ENCODE measurements at regions not wholly inside any gene's neighbourhood (a gene's known extent, or its start where the extent isn't known, plus 50 kb on each side); places are given as distances from the start of the nearest gene placed in this dataset.

DNA sequence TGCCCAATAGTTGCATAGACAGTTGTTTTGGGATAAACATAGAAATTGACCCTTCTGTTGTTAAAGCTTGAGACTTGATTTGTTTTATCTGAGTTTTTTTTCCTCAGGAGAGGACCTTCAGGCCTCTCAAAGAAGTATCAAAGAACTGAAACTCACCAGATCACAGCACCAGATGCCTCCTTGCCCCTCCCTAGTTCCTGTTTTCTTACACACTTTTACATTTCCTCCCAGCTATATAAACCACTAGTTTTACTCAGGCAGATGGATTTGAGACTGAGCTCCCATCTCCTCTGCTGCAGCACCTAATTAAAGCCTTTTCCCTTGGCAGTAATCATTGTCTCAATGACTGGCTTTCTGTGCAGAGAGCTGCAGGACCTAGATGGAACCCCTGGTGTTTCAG lies 150.6 kb upstream of the NRG3 start:
- no peaks in the 10 kb centered on the region for H3K9me3 ChIP-seq

DNA sequence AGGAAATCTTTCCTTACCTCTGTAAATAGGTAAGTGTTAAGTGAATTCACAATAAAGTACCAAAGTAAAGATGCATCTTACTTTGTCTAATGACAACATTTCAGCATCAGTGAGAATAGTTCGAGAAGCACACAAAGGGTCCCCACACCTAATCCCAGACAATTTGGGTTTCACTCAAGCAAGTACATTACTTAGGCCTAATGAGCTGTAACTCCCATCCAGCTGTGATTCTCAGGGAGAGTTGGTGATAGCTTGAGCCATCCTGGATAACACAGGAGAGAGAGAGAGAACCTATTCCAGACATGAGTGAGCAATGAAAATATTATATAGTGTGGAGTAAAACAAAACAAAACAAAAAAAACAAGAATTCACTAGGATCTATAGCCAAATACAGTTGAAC lies 149.1 kb upstream of the NRG3 start:
- 0% methylated on average over 1 of the region's 1 CpG for WGBS (ENCODE audit: low lambda C conversion rate)
- CTCF ChIA-PET, result no interaction called here
- TF ChIP-seq YY1 (IDR thresholded peaks at IDR 0.05; ENCODE audit: low read depth), result no peak
- TF ChIP-seq EP300 (IDR thresholded peaks at IDR 0.05; ENCODE audit: borderline replicate concordance in 1 of 2, low read depth in 1 of 2, low read length in 1 of 2), result no peak
- TF ChIP-seq POLR2AphosphoS5 (IDR thresholded peaks at IDR 0.05; ENCODE audit: low read depth, low read length), result no peak
- no peak for TF ChIP-seq NRF1 (IDR thresholded peaks at IDR 0.05; ENCODE audit: low read depth, low read length)
- TF ChIP-seq TCF12 (IDR thresholded peaks at IDR 0.05), result no peak
- TF ChIP-seq, protein P1, sequence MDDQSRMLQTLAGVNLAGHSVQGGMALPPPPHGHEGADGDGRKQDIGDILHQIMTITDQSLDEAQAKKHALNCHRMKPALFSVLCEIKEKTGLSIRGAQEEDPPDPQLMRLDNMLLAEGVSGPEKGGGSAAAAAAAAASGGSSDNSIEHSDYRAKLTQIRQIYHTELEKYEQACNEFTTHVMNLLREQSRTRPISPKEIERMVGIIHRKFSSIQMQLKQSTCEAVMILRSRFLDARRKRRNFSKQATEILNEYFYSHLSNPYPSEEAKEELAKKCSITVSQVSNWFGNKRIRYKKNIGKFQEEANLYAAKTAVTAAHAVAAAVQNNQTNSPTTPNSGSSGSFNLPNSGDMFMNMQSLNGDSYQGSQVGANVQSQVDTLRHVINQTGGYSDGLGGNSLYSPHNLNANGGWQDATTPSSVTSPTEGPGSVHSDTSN (IDR thresholded peaks at IDR 0.05), result no peak
- TF ChIP-seq, protein P2, sequence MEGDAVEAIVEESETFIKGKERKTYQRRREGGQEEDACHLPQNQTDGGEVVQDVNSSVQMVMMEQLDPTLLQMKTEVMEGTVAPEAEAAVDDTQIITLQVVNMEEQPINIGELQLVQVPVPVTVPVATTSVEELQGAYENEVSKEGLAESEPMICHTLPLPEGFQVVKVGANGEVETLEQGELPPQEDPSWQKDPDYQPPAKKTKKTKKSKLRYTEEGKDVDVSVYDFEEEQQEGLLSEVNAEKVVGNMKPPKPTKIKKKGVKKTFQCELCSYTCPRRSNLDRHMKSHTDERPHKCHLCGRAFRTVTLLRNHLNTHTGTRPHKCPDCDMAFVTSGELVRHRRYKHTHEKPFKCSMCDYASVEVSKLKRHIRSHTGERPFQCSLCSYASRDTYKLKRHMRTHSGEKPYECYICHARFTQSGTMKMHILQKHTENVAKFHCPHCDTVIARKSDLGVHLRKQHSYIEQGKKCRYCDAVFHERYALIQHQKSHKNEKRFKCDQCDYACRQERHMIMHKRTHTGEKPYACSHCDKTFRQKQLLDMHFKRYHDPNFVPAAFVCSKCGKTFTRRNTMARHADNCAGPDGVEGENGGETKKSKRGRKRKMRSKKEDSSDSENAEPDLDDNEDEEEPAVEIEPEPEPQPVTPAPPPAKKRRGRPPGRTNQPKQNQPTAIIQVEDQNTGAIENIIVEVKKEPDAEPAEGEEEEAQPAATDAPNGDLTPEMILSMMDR (IDR thresholded peaks at IDR 0.05), result no peak
- no peak for TF ChIP-seq FOSL2 (IDR thresholded peaks at IDR 0.05; ENCODE audit: borderline replicate concordance, low read depth)
- TF ChIP-seq, protein P3, sequence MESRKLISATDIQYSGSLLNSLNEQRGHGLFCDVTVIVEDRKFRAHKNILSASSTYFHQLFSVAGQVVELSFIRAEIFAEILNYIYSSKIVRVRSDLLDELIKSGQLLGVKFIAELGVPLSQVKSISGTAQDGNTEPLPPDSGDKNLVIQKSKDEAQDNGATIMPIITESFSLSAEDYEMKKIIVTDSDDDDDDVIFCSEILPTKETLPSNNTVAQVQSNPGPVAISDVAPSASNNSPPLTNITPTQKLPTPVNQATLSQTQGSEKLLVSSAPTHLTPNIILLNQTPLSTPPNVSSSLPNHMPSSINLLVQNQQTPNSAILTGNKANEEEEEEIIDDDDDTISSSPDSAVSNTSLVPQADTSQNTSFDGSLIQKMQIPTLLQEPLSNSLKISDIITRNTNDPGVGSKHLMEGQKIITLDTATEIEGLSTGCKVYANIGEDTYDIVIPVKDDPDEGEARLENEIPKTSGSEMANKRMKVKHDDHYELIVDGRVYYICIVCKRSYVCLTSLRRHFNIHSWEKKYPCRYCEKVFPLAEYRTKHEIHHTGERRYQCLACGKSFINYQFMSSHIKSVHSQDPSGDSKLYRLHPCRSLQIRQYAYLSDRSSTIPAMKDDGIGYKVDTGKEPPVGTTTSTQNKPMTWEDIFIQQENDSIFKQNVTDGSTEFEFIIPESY (IDR thresholded peaks at IDR 0.05; ENCODE audit: borderline replicate concordance, low read depth), result no peak
- TF ChIP-seq GATA2 (CRISPR knock-in tag; IDR thresholded peaks at IDR 0.05), result no peak

More for the DNA sequence above, 150.6 kb upstream of the NRG3 start:
- Histone ChIP-seq H3K27me3 (ENCODE audit: insufficient read depth) (no peaks in the 10 kb centered on the region), H3F3A (replicated peaks; ENCODE audit: insufficient read depth) (no peaks in the 10 kb centered on the region), H4K20me1 (ENCODE audit: insufficient read depth) (no peaks in the 10 kb centered on the region), H2AFZ (ENCODE audit: low read depth) (no peak overlapping the region), H3K9ac (no peak overlapping the region), H3K9me2 (0 out of 2 replicates have a peak, but pooled peaks cover 3% of the 10 kb centered on the region), H3K27ac (ENCODE audit: low read depth in 2 of 2, low read length in 1 of 2) (no peak overlapping the region), H3K4me1 (ENCODE audit: control insufficient read depth in 1 of 2, insufficient read depth in 2 of 2, low read depth in 1 of 2, low read length in 1 of 2) (no peaks in the 10 kb centered on the region), H3K4me3 (ENCODE audit: low read depth in 2 of 2, low read length in 1 of 2) (no peak overlapping the region), H3K4me2 (no peak overlapping the region), H3K79me2 (ENCODE audit: insufficient read depth) (no peaks in the 10 kb centered on the region), H3K36me3 (replicated peaks in 1 of 2; ENCODE audit: control insufficient read depth in 1 of 2, insufficient read depth in 2 of 2, low read length in 1 of 2) (no peaks in the 10 kb centered on the region)
- DNase-seq, result no peak
- no peak for TF ChIP-seq POLR2AphosphoS5 (IDR thresholded peaks at IDR 0.05; ENCODE audit: low read depth, low read length)
- TF ChIP-seq EZH2phosphoT487 (IDR thresholded peaks at IDR 0.05; ENCODE audit: borderline replicate concordance, low read depth), result no peak
- no peak for TF ChIP-seq RCOR1 (IDR thresholded peaks at IDR 0.05; ENCODE audit: low read length)
- no peak for TF ChIP-seq RAD21 (IDR thresholded peaks at IDR 0.05; ENCODE audit: low read length)
- TF ChIP-seq, protein P4, sequence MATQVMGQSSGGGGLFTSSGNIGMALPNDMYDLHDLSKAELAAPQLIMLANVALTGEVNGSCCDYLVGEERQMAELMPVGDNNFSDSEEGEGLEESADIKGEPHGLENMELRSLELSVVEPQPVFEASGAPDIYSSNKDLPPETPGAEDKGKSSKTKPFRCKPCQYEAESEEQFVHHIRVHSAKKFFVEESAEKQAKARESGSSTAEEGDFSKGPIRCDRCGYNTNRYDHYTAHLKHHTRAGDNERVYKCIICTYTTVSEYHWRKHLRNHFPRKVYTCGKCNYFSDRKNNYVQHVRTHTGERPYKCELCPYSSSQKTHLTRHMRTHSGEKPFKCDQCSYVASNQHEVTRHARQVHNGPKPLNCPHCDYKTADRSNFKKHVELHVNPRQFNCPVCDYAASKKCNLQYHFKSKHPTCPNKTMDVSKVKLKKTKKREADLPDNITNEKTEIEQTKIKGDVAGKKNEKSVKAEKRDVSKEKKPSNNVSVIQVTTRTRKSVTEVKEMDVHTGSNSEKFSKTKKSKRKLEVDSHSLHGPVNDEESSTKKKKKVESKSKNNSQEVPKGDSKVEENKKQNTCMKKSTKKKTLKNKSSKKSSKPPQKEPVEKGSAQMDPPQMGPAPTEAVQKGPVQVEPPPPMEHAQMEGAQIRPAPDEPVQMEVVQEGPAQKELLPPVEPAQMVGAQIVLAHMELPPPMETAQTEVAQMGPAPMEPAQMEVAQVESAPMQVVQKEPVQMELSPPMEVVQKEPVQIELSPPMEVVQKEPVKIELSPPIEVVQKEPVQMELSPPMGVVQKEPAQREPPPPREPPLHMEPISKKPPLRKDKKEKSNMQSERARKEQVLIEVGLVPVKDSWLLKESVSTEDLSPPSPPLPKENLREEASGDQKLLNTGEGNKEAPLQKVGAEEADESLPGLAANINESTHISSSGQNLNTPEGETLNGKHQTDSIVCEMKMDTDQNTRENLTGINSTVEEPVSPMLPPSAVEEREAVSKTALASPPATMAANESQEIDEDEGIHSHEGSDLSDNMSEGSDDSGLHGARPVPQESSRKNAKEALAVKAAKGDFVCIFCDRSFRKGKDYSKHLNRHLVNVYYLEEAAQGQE (IDR thresholded peaks at IDR 0.05; ENCODE audit: low read depth, low read length), result no peak
- TF ChIP-seq FOXM1 (IDR thresholded peaks at IDR 0.05; ENCODE audit: low read depth), result no peak
- no peak for TF ChIP-seq TCF12 (IDR thresholded peaks at IDR 0.05)
- TF ChIP-seq, protein P3 (IDR thresholded peaks at IDR 0.05; ENCODE audit: borderline replicate concordance, low read depth), result no peak
- TF ChIP-seq RXRA (IDR thresholded peaks at IDR 0.05; ENCODE audit: borderline replicate concordance, low read depth), result no peak
- TF ChIP-seq FOXJ3 (CRISPR knock-in tag; IDR thresholded peaks at IDR 0.05), result no peak
- POLR2A ChIA-PET, result no interaction called here
- CTCF ChIA-PET, result no interaction called here

More for the DNA sequence above, 149.1 kb upstream of the NRG3 start:
- Histone ChIP-seq H3K9me3 (no peaks in the 10 kb centered on the region), H3K4me3 (ENCODE audit: low read depth in 2 of 2, low read length in 1 of 2) (no peak overlapping the region), H3K27me3 (ENCODE audit: insufficient read depth) (no peaks in the 10 kb centered on the region), H3K9me2 (0 out of 2 replicates have a peak, but pooled peaks cover 3% of the 10 kb centered on the region), H4K20me1 (ENCODE audit: insufficient read depth) (no peaks in the 10 kb centered on the region), H3K4me2 (no peak overlapping the region), H3F3A (replicated peaks; ENCODE audit: insufficient read depth) (no peaks in the 10 kb centered on the region), H3K4me1 (ENCODE audit: control insufficient read depth in 1 of 2, insufficient read depth in 2 of 2, low read depth in 1 of 2, low read length in 1 of 2) (no peaks in the 10 kb centered on the region), H3K9ac (no peak overlapping the region), H2AFZ (ENCODE audit: low read depth) (no peak overlapping the region), H3K27ac (ENCODE audit: low read depth in 2 of 2, low read length in 1 of 2) (no peak overlapping the region), H3K79me2 (ENCODE audit: insufficient read depth) (no peaks in the 10 kb centered on the region), H3K36me3 (replicated peaks in 1 of 2; ENCODE audit: control insufficient read depth in 1 of 2, insufficient read depth in 2 of 2, low read length in 1 of 2) (no peaks in the 10 kb centered on the region)
- POLR2A ChIA-PET, result no interaction called here
- DNase-seq, result no peak
